ENCODE measurements at regions not wholly inside any gene's neighbourhood (a gene's known extent, or its start where the extent isn't known, plus 50 kb on each side); places are given as distances from the start of the nearest gene placed in this dataset.

GRCh38 chr7:83861876-83862275 lies 212.9 kb upstream of the SEMA3E start:
- TF ChIP-seq ZSCAN16 (tag by site-specific recombination; IDR thresholded peaks at IDR 0.05) (no peak), REST (tag by site-specific recombination; IDR thresholded peaks at IDR 0.05) (no peak), ZNF610 (tag by site-specific recombination; IDR thresholded peaks at IDR 0.05; ENCODE audit: borderline replicate concordance) (no peak), ZBTB1 (tag by site-specific recombination; IDR thresholded peaks at IDR 0.05) (no peak), CTCF (tag by site-specific recombination; IDR thresholded peaks at IDR 0.05) (no peak), ZFP37 (tag by site-specific recombination; IDR thresholded peaks at IDR 0.05) (no peak), ZNF639 (tag by site-specific recombination; IDR thresholded peaks at IDR 0.05) (no peak), ZNF549 (tag by site-specific recombination; IDR thresholded peaks at IDR 0.05) (no peak)

Data from HEK293 (cell line).